ENCODE measurements at regions not wholly inside any gene's neighbourhood (a gene's known extent, or its start where the extent isn't known, plus 50 kb on each side); places are given as distances from the start of the nearest gene placed in this dataset.
"Not testable (repeated sequence)": the region's sequence is repeated elsewhere in the genome, so short reads cannot be mapped to it uniquely, and the experiment has no call there.

DNA sequence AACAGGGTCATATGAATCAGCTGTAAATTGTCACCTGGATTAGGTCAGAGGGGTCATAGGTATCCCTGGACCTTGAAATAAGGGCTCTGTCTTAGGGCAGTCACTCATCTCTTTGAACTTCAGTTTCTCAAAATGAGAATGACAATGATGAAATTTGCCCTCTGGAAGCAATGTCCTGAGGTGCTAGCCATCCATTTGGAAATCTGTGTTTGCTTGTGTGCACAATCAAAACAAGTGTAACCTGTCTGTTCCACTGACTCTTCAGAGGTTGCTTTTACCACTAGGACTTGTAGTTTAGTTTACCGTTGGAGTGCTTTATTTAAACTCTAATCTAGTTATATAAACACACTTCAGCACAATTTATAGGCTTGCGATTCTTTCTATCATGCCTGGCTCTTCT lies 297.3 kb downstream of the CCDC74A start:
- H3K4me1 ChIP-seq; in situ Hi-C loops (cut with MboI; ENCODE audit: low sequenced_read_pairs in 4 of 4); H3K36me3 ChIP-seq; H3K27me3 ChIP-seq; intact Hi-C loops (cut with DNase I; ENCODE audit: low total_unique reads); ATAC-seq; H3K9me3 ChIP-seq; H3K27ac ChIP-seq; DNase-seq; H3K4me3 ChIP-seq: not testable (repeated sequence)

DNA sequence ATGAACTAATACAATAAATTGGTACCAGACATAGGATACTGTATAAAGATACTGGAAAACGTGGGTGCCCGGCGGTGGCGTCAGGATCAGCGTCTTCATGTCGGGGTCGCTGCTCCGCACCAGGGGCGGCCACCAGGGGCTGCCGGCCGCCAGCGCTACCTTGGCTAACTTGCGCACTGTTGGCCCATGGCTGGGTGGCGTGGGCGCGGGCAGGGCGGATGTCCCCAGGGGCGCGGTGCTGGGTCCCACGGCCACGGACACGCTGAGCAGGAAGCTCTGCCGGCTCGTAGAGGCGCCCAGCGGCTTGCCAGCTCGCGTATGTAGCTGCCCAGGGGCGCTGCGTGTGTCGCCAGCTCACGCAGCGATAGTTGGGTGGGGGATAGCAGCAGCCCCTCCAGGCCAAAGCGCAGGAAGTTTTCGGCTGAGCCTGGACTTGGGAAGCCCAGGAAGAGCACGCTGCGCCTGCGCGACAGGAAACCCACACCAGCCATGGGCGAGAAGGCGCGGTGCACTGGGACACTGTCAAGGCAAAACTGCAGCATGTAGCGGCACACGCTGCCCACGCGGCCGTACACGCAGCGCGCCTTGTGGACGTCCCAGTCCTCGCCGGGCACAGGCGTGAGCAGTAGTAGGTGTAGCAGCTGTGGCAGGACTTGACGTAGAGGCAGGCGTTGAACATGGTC lies 299.9 kb downstream of the CCDC74A start:
- intact Hi-C loops (cut with DNase I; ENCODE audit: low total_unique reads) = no loop called here
- no peaks in the 10 kb centered on the region for H3K4me1 ChIP-seq
- H3K27me3 ChIP-seq = no peaks in the 10 kb centered on the region
- H3K9me3 ChIP-seq = no peaks in the 10 kb centered on the region
- ATAC-seq (no peak), DNase-seq (no peak)
- H3K4me3 ChIP-seq = no peak overlapping the region
- in situ Hi-C loops (cut with MboI; ENCODE audit: low sequenced_read_pairs in 4 of 4) = no loop called here
- TF ChIP-seq, protein P1, sequence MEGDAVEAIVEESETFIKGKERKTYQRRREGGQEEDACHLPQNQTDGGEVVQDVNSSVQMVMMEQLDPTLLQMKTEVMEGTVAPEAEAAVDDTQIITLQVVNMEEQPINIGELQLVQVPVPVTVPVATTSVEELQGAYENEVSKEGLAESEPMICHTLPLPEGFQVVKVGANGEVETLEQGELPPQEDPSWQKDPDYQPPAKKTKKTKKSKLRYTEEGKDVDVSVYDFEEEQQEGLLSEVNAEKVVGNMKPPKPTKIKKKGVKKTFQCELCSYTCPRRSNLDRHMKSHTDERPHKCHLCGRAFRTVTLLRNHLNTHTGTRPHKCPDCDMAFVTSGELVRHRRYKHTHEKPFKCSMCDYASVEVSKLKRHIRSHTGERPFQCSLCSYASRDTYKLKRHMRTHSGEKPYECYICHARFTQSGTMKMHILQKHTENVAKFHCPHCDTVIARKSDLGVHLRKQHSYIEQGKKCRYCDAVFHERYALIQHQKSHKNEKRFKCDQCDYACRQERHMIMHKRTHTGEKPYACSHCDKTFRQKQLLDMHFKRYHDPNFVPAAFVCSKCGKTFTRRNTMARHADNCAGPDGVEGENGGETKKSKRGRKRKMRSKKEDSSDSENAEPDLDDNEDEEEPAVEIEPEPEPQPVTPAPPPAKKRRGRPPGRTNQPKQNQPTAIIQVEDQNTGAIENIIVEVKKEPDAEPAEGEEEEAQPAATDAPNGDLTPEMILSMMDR (IDR thresholded peaks at IDR 0.05 in 4 of 5, conservative IDR thresholded peaks at IDR 0.05 in 1 of 5) = no peak
- no peak for TF ChIP-seq POLR2A (IDR thresholded peaks at IDR 0.05)
- H3K27ac ChIP-seq = no peak overlapping the region
- no peaks in the 10 kb centered on the region for H3K36me3 ChIP-seq

DNA sequence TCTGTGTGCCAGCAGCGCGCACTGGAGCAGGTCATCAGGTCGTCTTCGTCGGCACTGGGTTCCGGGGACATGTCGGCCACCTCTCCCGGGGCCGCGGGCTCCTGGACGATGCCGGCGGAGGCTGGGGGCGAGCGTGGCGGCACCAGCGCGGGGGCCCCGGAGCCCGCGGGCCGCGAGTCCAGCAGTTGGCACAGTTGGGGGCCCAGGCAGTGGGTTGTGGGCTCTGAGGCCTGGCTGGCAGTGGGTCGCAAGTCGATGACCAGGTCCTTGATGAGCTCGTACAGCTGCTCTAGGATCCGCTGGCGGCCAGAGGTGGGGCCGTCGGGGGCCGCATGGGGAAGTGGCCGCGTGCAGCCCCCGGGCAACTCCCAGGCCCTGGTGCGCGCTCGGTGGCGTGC lies 300.5 kb downstream of the CCDC74A start:
- ATAC-seq = no peak
- DNase-seq = no peak
- in situ Hi-C loops (cut with MboI; ENCODE audit: low sequenced_read_pairs in 4 of 4) = no loop called here
- H3K4me1 ChIP-seq = no peaks in the 10 kb centered on the region
- no peak overlapping the region for H3K4me3 ChIP-seq
- no peak overlapping the region for H3K27ac ChIP-seq
- no peaks in the 10 kb centered on the region for H3K36me3 ChIP-seq
- TF ChIP-seq, protein P1 (IDR thresholded peaks at IDR 0.05 in 4 of 5, conservative IDR thresholded peaks at IDR 0.05 in 1 of 5) = no peak
- no peaks in the 10 kb centered on the region for H3K9me3 ChIP-seq
- H3K27me3 ChIP-seq = no peaks in the 10 kb centered on the region
- intact Hi-C loops (cut with DNase I; ENCODE audit: low total_unique reads) = no loop called here

DNA sequence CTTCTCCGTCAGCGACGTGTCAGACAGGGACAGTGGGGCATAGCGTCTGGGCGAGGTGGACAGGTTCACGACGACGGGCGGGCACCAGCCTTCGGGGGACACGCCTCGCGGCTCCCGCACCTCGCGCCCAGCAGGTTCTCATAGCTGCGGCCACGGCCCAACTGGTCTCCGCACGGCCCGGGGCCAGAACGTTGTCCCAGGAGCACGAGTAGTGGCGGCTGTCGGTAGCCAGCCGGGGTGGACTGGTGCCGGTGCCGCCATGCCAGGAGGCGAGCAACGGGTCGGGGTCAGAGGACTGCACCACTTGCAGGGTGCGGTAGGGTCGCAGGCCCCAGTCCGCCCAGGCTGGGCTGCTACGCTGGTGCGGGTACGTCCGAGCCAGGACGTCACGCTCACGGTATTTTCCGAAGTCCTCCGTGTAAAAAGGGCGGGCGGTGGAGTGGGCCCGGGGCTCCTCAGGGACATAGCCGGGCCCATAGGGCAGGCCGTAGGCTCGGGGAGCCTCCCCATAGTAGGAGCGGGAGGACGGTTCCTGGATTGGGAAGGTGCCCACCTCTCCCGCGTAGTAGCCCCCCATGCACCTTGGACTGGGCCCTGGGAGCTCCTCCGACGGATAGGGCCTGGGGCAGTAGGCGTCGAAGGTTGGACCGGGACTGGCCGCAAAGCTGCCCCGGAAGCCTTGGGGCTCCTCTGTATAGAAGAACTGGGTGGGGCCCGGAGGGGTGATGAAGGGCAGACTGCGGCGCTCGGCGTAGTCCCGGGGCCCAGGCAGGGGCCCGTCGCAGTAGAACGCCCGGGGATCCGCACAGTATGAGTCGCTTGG lies 301.2 kb downstream of the CCDC74A start:
- H3K4me3 ChIP-seq; H3K9me3 ChIP-seq; H3K27me3 ChIP-seq; H3K36me3 ChIP-seq; H3K4me1 ChIP-seq; intact Hi-C loops (cut with DNase I; ENCODE audit: low total_unique reads); H3K27ac ChIP-seq; DNase-seq; ATAC-seq; in situ Hi-C loops (cut with MboI; ENCODE audit: low sequenced_read_pairs in 4 of 4): not testable (repeated sequence)

DNA sequence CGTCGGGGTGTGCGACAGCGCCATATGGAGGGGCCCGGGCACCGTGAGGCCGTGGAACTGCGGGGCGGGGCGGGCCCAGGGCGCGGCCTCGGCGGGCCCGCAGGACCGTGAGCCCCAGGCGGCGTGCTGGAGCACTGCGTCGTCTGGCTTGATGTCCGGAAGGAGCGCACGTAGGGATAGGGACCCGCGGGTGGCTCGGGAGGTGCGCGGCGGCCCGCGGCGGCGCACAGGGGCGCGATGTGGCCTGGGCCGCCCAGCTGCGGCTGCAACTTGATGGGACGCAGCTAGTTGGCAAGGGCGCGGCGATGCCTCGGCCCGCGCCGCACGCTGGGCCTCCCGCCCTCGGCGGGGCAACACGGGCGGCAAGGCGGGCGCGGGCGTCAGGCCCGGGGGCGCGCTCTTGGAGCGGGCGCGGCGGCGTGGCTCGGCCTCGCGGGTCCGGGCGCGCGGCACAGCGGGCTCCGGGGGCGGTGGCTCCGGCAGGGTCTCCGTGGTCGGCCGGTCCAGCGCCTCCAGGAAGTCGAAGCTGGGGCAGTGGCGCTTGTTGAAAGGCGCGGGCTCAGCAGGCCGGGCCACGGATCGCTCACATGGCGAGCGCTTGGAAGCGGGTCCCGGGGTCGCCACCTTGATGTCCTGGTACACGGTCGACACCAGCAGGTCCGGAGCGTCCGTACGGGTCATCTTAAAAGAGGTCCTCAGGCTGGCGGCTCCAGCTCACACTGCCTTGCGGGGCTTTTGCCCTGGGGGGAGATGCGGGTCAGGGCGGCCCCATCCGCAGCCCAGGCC lies 302.0 kb downstream of the CCDC74A start:
- in situ Hi-C loops (cut with MboI; ENCODE audit: low sequenced_read_pairs in 4 of 4); H3K9me3 ChIP-seq; intact Hi-C loops (cut with DNase I; ENCODE audit: low total_unique reads): not testable (repeated sequence)

DNA sequence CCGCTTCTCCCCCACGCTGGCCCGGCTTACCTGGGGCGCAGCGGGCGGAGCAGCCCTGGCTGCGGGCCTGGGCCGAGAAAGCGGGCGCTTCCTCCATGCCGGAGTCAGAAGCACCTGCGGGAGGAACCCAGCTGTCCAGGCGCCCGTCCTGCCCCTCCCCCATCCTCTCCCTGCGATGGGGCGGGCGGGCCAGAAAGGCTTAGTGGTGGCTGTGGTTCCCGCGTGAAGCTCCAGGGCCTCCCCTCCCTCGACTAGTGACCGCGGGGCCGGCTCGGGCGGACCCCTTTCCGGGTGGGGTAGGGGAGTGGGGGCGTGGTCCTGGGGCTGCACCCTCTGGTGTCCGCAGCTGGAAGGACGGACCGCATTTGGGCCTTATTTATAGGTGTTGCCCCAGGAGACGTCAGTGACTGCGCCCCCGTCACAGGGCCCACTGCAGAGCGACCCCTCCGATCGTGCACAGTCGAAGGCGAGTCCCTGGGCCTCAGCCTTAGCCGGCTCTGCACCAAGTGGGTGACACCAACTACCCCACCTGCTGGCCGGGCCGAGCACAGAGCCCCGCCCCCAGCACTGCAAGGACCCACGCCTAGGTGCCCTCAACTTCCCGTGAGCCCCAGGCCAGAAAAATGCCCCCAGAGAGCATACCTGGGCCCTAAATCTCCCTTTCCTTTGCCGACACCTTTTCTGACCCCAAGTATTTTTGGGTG lies 302.7 kb downstream of the CCDC74A start:
- H3K27me3 ChIP-seq; H3K36me3 ChIP-seq; H3K4me1 ChIP-seq; ATAC-seq; DNase-seq; intact Hi-C loops (cut with DNase I; ENCODE audit: low total_unique reads); H3K27ac ChIP-seq; H3K9me3 ChIP-seq; H3K4me3 ChIP-seq; in situ Hi-C loops (cut with MboI; ENCODE audit: low sequenced_read_pairs in 4 of 4): not testable (repeated sequence)

More for the DNA sequence above, 302.0 kb downstream of the CCDC74A start:
- DNase-seq, H3K27ac ChIP-seq, H3K27me3 ChIP-seq, H3K4me3 ChIP-seq, H3K36me3 ChIP-seq, H3K4me1 ChIP-seq, ATAC-seq: not testable (repeated sequence)

DNA sequence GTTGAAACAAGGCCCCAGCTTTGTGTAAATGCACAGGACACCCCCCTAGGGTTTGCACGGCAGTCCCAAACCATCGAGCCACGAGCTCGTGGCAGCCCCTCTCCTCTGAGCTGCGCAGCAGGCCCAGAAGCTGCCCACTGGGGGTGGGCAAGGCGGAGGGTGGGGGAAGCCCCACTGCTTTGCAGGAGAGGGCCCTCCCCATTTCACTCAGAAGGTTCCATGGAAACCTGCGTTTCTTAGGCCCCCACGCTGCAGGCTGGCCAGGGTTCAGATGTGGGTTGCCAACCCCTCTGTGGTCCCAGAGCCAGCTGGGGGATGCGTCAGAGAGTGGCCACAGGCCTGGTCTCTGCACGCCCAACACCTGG lies 303.2 kb downstream of the CCDC74A start:
- H3K27ac ChIP-seq; H3K27me3 ChIP-seq; intact Hi-C loops (cut with DNase I; ENCODE audit: low total_unique reads); DNase-seq; ATAC-seq; H3K4me3 ChIP-seq; H3K36me3 ChIP-seq; H3K4me1 ChIP-seq; in situ Hi-C loops (cut with MboI; ENCODE audit: low sequenced_read_pairs in 4 of 4); H3K9me3 ChIP-seq: not testable (repeated sequence)

DNA sequence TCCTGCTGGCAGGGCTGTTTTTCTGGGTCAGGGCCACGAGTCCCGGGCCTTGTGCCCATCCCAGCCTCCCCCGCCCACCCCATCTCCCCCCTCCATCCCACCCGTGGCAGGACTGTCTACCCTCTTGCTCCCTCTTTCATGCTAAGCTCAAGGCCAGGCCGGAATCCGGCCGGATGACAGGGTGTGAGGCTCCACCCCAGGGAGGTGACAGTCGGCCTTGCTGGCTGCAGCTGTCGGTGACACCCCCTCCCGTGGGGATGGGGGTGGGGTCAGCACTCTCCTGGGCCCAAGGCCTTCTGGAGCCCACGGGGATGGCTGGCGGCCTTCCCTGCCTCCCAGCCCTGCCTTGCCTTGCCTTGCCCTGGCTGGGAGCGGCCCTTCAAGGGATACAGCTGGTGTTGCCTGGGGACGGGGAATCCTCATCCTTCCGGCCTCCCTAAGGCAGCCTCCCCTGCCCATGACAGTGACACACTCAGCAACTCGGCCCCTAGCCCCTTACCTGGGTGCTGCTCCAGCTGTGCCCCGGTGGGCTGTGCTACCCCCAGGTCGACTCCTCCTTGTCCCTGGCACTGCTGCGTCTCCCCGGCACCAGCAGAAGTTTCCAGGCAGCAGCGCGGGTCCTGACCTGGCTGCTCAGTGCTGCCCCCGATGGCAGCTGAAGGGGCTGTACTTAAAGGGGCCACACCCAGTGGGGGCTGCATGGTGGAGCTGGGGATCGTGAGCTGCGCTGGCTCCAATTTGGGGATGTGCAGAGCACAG lies 303.9 kb downstream of the CCDC74A start:
- in situ Hi-C loops (cut with MboI; ENCODE audit: low sequenced_read_pairs in 4 of 4); H3K27ac ChIP-seq; H3K36me3 ChIP-seq; ATAC-seq; H3K4me1 ChIP-seq; H3K4me3 ChIP-seq; intact Hi-C loops (cut with DNase I; ENCODE audit: low total_unique reads); DNase-seq; H3K27me3 ChIP-seq; H3K9me3 ChIP-seq: not testable (repeated sequence)
